A549 (cell line): ENCODE measurements at regions not wholly inside any gene's neighbourhood (a gene's known extent, or its start where the extent isn't known, plus 50 kb on each side); places are given as distances from the start of the nearest gene placed in this dataset.
A peak's percentile ranks its signal among the peaks of the same experiment; 100 is the strongest.

Experiments
- ATAC-seq, 2 experiments: fragments of 200-7000 bp in 1 of 2; fragments of >200 bp in 1 of 2; cut with Nextera tagmentation in 1 of 2; cut with Tn5 transposase in 1 of 2; 3 replicates each; pipeline versions ENCODE4 v1.8.0 to v1.9.1; 2018 to 2020; ENCODE audit warnings: mild to moderate bottlenecking in 1 of 2, moderate library complexity in 1 of 2
- CTCF ChIA-PET: fragments of 300-600 bp; sonication (Branson Sonifier 250); formaldehyde crosslinking; extraction: SDS; loops from one replicate; lab custom pipeline; 2021; ENCODE audit warnings: antibody characterized with exemption, inconsistent platforms; lab: Yijun Ruan, JAX
- POLR2A ChIA-PET: fragments of 350-600 bp; formaldehyde crosslinking; extraction: SDS; loops from one replicate; lab custom pipeline; 2021; ENCODE audit warnings: antibody characterized with exemption, inconsistent platforms; lab: Yijun Ruan, JAX
- DNase-seq, 2 experiments: peaks; one replicate each; pipeline versions ENCODE4 v3.0.0 to v3.0.0-alpha.2; 2011 to 2016; ENCODE audit warnings: low read depth in 1 of 2, low spot score in 1 of 2
- FAIRE-seq: peaks from 2 replicates; lab custom pipeline; 2011; peaks lifted over from hg19 to GRCh38; lab: Jason Lieb, UNC
- H3K27ac ChIP-seq, 2 experiments: fragments of >200 bp; sonication (Bioruptor Twin); formaldehyde crosslinking; 3 replicates each; pipeline ENCODE4 v1.5.1; 2016 to 2017
- H3K4me1 ChIP-seq: fragments of >200 bp; sonication (Bioruptor Twin); formaldehyde crosslinking; 3 replicates; pipeline ENCODE4 v1.6.1; 2016
- H3K4me2 ChIP-seq: fragments of >200 bp; sonication (Bioruptor Twin); formaldehyde crosslinking; 3 replicates; pipeline ENCODE4 v1.6.1; 2016
- H3K4me3 ChIP-seq: fragments of >200 bp; sonication (Bioruptor Twin); formaldehyde crosslinking; 3 replicates; pipeline ENCODE4 v1.5.1; 2016
- H3K9me3 ChIP-seq: fragments of >200 bp; sonication (Bioruptor Twin); formaldehyde crosslinking; 3 replicates; pipeline ENCODE4 v1.6.1; 2016
- BHLHE40 ChIP-seq: IDR thresholded peaks from 2 replicates; pipeline ENCODE4 v1.6.1; 2012; ENCODE audit warnings: low read depth, low read length, inconsistent platforms
- CBX2 ChIP-seq: fragments of 200-600 bp; sonication (generic); IDR thresholded peaks from 2 replicates; pipeline ENCODE4 v1.6.1; 2016; ENCODE audit warnings: low read depth, mild to moderate bottlenecking, borderline replicate concordance
- CBX8 ChIP-seq: fragments of 200-600 bp; sonication (generic); IDR thresholded peaks from 2 replicates; pipeline ENCODE4 v1.6.1; 2016
- CHD2 ChIP-seq: fragments of 150-350 bp; IDR thresholded peaks from 2 replicates; pipeline ENCODE4 v1.6.1; 2014; ENCODE audit warnings: low read length; ENCODE audit not compliant: partially characterized antibody
- EP300 ChIP-seq, 2 experiments: fragments of >200 bp; sonication (Bioruptor Twin); formaldehyde crosslinking; IDR thresholded peaks; 2 replicates in 1 of 2; 3 replicates in 1 of 2; pipeline ENCODE4 v1.6.1; 2016 to 2017
- FOSL2 ChIP-seq, 2 experiments: fragments of 450-650 bp in 1 of 2; fragments of >200 bp in 1 of 2; sonication (Bioruptor Twin) in 1 of 2; formaldehyde crosslinking; IDR thresholded peaks; 2 replicates each; pipeline versions ENCODE4 v1.5.0 to v1.6.1; 2016 to 2020; ENCODE audit warnings: mild to moderate bottlenecking in 1 of 2, moderate library complexity in 1 of 2
- GATA3 ChIP-seq: IDR thresholded peaks from 2 replicates; pipeline ENCODE4 v1.6.1; 2012; ENCODE audit warnings: borderline replicate concordance
- HOXA7 ChIP-seq: fragments of 250-450 bp; sonication (Bioruptor Pico); IDR thresholded peaks from 2 replicates; pipeline ENCODE4 v1.5.0; 2020; ENCODE audit warnings: mild to moderate bottlenecking, moderate library complexity
- HOXB13 ChIP-seq: fragments of 250-450 bp; sonication (Bioruptor Pico); IDR thresholded peaks from 2 replicates; pipeline ENCODE4 v1.5.0; 2020; ENCODE audit warnings: low read depth, mild to moderate bottlenecking, moderate library complexity
- JUN ChIP-seq, 2 experiments: fragments of >200 bp; sonication (Bioruptor Twin); formaldehyde crosslinking; IDR thresholded peaks; 2 replicates in 1 of 2; 3 replicates in 1 of 2; pipeline ENCODE4 v1.6.1; 2016 to 2017
- JUNB ChIP-seq: fragments of >200 bp; sonication (Bioruptor Twin); formaldehyde crosslinking; IDR thresholded peaks from 2 replicates; pipeline ENCODE4 v1.6.1; 2016
- KDM1A ChIP-seq: fragments of 200-600 bp; sonication (generic); IDR thresholded peaks from 2 replicates; pipeline ENCODE4 v1.6.1; 2016; ENCODE audit warnings: low read depth, mild to moderate bottlenecking
- MAFK ChIP-seq: fragments of 450-650 bp; IDR thresholded peaks from 2 replicates; pipeline ENCODE4 v1.6.1; 2014; ENCODE audit not compliant: partially characterized antibody
- MAZ ChIP-seq: fragments of 150-350 bp; IDR thresholded peaks from 2 replicates; pipeline ENCODE4 v1.6.1; 2014; ENCODE audit warnings: antibody characterized with exemption, low read depth, low read length, borderline replicate concordance
- NFE2L2 ChIP-seq: fragments of 150-350 bp; conservative IDR thresholded peaks from 2 replicates; pipeline ENCODE4 v1.6.1; 2014; ENCODE audit warnings: low read length
- NR3C1 ChIP-seq: fragments of >200 bp; sonication (Bioruptor Twin); formaldehyde crosslinking; IDR thresholded peaks from 3 replicates; pipeline ENCODE4 v1.6.1; 2017
- PHF8 ChIP-seq: fragments of 200-600 bp; sonication (generic); IDR thresholded peaks from 2 replicates; pipeline ENCODE4 v1.6.1; 2016; ENCODE audit warnings: low read depth, mild to moderate bottlenecking, antibody characterized with exemption, moderate library complexity, borderline replicate concordance
- RAD21 ChIP-seq, 2 experiments: fragments of >200 bp in 1 of 2; sonication (Bioruptor Twin) in 1 of 2; formaldehyde crosslinking in 1 of 2; IDR thresholded peaks in 1 of 2; conservative IDR thresholded peaks in 1 of 2; 2 replicates in 1 of 2; 3 replicates in 1 of 2; pipeline ENCODE4 v1.6.1; 2012 to 2018; ENCODE audit warnings: inconsistent platforms in 1 of 2
- RARB ChIP-seq: fragments of 250-450 bp; sonication (Bioruptor Pico); IDR thresholded peaks from 2 replicates; pipeline ENCODE4 v1.8.0; 2021; ENCODE audit warnings: mild to moderate bottlenecking, moderate library complexity
- RFX5 ChIP-seq: fragments of 450-650 bp; IDR thresholded peaks from 2 replicates; pipeline ENCODE4 v1.7.1; 2014; ENCODE audit warnings: antibody characterized with exemption, mild to moderate bottlenecking, moderate library complexity
- SMC3 ChIP-seq: fragments of >200 bp; sonication (Bioruptor Twin); formaldehyde crosslinking; IDR thresholded peaks from 3 replicates; pipeline ENCODE4 v1.6.1; 2018; ENCODE audit warnings: inconsistent platforms
- SREBF2 ChIP-seq: fragments of 450-650 bp; IDR thresholded peaks from 2 replicates; pipeline ENCODE4 v1.6.1; 2014; ENCODE audit warnings: mild to moderate bottlenecking, moderate library complexity
- TFCP2L1 ChIP-seq: fragments of 250-450 bp; sonication (Bioruptor Pico); IDR thresholded peaks from 2 replicates; pipeline ENCODE4 v1.5.0; 2021; ENCODE audit warnings: mild to moderate bottlenecking
- ZSCAN20 ChIP-seq: fragments of 250-450 bp; sonication (Bioruptor Pico); IDR thresholded peaks from 2 replicates; pipeline ENCODE4 v1.8.0; 2022; ENCODE audit warnings: mild to moderate bottlenecking, moderate library complexity
- WGBS: methylation state at CpG from one replicate; pipeline ENCODE4 v1.1.6; 2017; ENCODE audit errors: missing lambda C conversion rate; 5-methylcytosine and 5-hydroxymethylcytosine counted together
- TF ChIP-seq, protein P1 (sequence below): IDR thresholded peaks from 2 replicates; pipeline ENCODE4 v1.6.1; 2012
- TF ChIP-seq, protein P2 (sequence below): fragments of >200 bp; sonication (Bioruptor Twin); formaldehyde crosslinking; IDR thresholded peaks from 3 replicates; pipeline ENCODE4 v1.5.1; 2016
- TF ChIP-seq, protein P3 (sequence below): fragments of 450-650 bp; IDR thresholded peaks from 2 replicates; pipeline ENCODE4 v1.6.1; 2014; ENCODE audit warnings: antibody characterized with exemption

GRCh38 chr3:101964861-101965260 is 115.5 kb downstream of the NFKBIZ start (continued):
- TF ChIP-seq, protein P1, sequence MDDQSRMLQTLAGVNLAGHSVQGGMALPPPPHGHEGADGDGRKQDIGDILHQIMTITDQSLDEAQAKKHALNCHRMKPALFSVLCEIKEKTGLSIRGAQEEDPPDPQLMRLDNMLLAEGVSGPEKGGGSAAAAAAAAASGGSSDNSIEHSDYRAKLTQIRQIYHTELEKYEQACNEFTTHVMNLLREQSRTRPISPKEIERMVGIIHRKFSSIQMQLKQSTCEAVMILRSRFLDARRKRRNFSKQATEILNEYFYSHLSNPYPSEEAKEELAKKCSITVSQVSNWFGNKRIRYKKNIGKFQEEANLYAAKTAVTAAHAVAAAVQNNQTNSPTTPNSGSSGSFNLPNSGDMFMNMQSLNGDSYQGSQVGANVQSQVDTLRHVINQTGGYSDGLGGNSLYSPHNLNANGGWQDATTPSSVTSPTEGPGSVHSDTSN: no peak
- TF ChIP-seq EP300 (IDR thresholded peaks at IDR 0.05) (no peak), PHF8 (no peak)

DNA sequence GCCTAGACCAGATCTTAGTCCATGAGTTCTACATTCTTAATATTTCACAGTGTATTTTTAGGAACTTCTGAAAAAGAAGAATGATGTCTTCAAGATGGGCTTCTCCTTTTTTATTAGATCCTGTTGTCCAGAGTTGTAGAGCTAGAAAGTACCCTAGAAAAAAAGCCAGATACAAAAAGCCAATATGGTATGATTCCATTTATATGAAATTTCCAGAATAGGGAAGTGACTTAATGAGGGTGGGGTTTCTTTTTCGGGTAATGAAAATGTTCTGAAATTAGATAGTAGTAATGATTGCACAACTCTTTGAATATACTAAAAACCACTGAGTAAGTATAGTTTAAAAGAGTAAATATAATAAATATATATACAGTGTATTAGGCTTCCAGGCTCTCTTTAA is 116.9 kb downstream of the NFKBIZ start:
- DNase-seq (no peak), FAIRE-seq (no peak), ATAC-seq (no peak)
- H3K4me1 ChIP-seq: no peaks in the 10 kb centered on the region
- TF ChIP-seq RARB: no peak
- no peak for TF ChIP-seq BHLHE40
- no peak for TF ChIP-seq KDM1A
- TF ChIP-seq SREBF2: no peak
- no peak for TF ChIP-seq CHD2
- TF ChIP-seq PHF8: no peak
- no peak for TF ChIP-seq HOXA7 (CRISPR knock-in tag)
- no peak for TF ChIP-seq CBX2
- TF ChIP-seq FOSL2 (IDR thresholded peaks at IDR 0.05): no peak
- TF ChIP-seq FOSL2 (CRISPR knock-in tag; IDR thresholded peaks at IDR 0.05): no peak
- TF ChIP-seq, protein P2, sequence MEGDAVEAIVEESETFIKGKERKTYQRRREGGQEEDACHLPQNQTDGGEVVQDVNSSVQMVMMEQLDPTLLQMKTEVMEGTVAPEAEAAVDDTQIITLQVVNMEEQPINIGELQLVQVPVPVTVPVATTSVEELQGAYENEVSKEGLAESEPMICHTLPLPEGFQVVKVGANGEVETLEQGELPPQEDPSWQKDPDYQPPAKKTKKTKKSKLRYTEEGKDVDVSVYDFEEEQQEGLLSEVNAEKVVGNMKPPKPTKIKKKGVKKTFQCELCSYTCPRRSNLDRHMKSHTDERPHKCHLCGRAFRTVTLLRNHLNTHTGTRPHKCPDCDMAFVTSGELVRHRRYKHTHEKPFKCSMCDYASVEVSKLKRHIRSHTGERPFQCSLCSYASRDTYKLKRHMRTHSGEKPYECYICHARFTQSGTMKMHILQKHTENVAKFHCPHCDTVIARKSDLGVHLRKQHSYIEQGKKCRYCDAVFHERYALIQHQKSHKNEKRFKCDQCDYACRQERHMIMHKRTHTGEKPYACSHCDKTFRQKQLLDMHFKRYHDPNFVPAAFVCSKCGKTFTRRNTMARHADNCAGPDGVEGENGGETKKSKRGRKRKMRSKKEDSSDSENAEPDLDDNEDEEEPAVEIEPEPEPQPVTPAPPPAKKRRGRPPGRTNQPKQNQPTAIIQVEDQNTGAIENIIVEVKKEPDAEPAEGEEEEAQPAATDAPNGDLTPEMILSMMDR: no peak
- no peak for TF ChIP-seq RFX5
- TF ChIP-seq NFE2L2: no peak
- TF ChIP-seq MAZ: no peak
- H3K9me3 ChIP-seq: no peaks in the 10 kb centered on the region
- no peak overlapping the region for H3K4me2 ChIP-seq
- no peak overlapping the region for H3K4me3 ChIP-seq
- H3K27ac ChIP-seq: no peak overlapping the region
- POLR2A ChIA-PET: no interaction called here
- CTCF ChIA-PET: interaction anchor here (0.6 kb wide), 1 partner anchor 92 kb away, joined by 3 read pairs; no protein-coding TSS in a partner anchor
- 60% methylated on average over 1 of the region's 1 CpG for WGBS

DNA sequence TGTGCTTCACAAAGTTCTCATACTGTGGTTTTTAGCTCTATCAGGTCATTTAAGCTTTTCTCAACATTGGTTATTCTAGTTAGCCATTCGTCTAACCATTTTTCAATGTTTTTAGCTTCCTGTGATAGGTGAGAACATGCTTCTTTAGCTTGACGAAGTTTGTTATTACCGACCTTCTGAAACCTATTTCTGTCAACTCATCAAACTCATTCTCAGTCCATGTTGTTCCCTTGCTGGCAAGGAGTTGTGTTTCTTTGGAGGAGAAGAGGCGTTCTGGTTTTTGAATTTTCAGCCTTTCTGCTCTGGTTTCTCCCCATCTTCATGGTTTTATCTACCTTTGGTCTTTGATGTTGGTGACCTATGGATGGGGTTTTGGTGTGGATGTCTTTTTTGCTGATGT is 120.9 kb downstream of the NFKBIZ start:
- CTCF ChIA-PET: no interaction called here
- Histone ChIP-seq H3K4me3 (no peak overlapping the region), H3K4me2 (no peak overlapping the region), H3K9me3 (no peaks in the 10 kb centered on the region), H3K27ac (no peak overlapping the region)
- no peak for FAIRE-seq
- POLR2A ChIA-PET: no interaction called here
- 77% methylated on average over 4 of the region's 4 CpGs for WGBS
- TF ChIP-seq MAFK (peak; percentile 57), KDM1A (no peak)
- TF ChIP-seq, all 56 proteins: peak for 1
- ATAC-seq (no peak), DNase-seq (no peak)
- H3K4me1 ChIP-seq: no peaks in the 10 kb centered on the region

DNA sequence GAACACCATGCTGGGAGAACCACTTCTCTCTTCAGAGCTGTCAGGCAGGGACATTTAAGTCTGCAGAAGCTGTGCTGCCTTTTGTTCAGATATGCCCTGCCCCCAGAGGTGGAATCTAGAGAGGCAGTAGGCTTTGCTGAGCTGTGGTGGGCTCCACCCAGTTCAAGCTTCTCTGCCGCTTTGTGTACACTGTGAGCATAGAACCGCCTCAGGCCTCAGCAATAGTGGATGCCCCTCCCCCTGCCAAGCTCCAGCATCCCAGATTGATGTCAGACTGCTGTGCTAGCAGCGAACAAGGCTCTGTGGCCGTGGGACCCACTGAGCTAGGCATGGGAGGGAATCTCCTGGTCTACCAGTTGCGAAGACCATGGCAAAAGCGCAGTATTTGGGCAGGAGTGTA is 121.6 kb downstream of the NFKBIZ start:
- ChIA-PET CTCF (no interaction called here), POLR2A (no interaction called here)
- ATAC-seq (no peak), FAIRE-seq (no peak), DNase-seq (no peak)
- TF ChIP-seq, protein P3, sequence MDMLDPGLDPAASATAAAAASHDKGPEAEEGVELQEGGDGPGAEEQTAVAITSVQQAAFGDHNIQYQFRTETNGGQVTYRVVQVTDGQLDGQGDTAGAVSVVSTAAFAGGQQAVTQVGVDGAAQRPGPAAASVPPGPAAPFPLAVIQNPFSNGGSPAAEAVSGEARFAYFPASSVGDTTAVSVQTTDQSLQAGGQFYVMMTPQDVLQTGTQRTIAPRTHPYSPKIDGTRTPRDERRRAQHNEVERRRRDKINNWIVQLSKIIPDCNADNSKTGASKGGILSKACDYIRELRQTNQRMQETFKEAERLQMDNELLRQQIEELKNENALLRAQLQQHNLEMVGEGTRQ: no peak
- no peak for TF ChIP-seq ZSCAN20 (CRISPR knock-in tag)
- TF ChIP-seq SMC3: no peak
- TF ChIP-seq MAFK: no peak
- no peak for TF ChIP-seq CBX2
- no peak for TF ChIP-seq HOXB13 (CRISPR knock-in tag)
- TF ChIP-seq NR3C1: no peak
- TF ChIP-seq TFCP2L1: no peak
- TF ChIP-seq CBX8: no peak
- TF ChIP-seq RFX5: no peak
- no peak for TF ChIP-seq JUNB
- TF ChIP-seq RAD21 (conservative IDR thresholded peaks at IDR 0.05 in 1 of 2, IDR thresholded peaks at IDR 0.05 in 1 of 2): no peak
- no peak for TF ChIP-seq GATA3
- no peak for TF ChIP-seq JUN (IDR thresholded peaks at IDR 0.05)
- no peak for TF ChIP-seq KDM1A
- no peaks in the 10 kb centered on the region for H3K4me1 ChIP-seq
- no peak overlapping the region for H3K4me2 ChIP-seq
- no peak overlapping the region for H3K4me3 ChIP-seq
- 52% methylated on average over 5 of the region's 6 CpGs for WGBS
- H3K27ac ChIP-seq: no peak overlapping the region
- H3K9me3 ChIP-seq: no peaks in the 10 kb centered on the region
